Uterus (tissue), 3 donors: ENCODE measurements at regions not wholly inside any gene's neighbourhood (a gene's known extent, or its start where the extent isn't known, plus 50 kb on each side); places are given as distances from the start of the nearest gene placed in this dataset.

Experiments used
- DNase-seq, 2 donors: peaks; one replicate each; pipeline ENCODE4 v3.0.0-alpha.2; 2019 to 2020
- H3K27ac ChIP-seq, 2 donors: fragments of 200-600 bp; sonication (generic); 1 replicate in 1 of 2; 2 replicates in 1 of 2; pipeline ENCODE4 v1.5.1; 2016 to 2018
- H3K27me3 ChIP-seq, 2 donors: fragments of 200-600 bp; sonication (generic); one replicate each; pipeline ENCODE4 v1.5.1; 2018 to 2019; ENCODE audit warnings: control low read depth in 1 of 2
- H3K36me3 ChIP-seq, 2 donors: fragments of 200-600 bp; sonication (generic); one replicate each; pipeline ENCODE4 v1.5.1; 2019; ENCODE audit warnings: control low read depth in 1 of 2
- H3K4me1 ChIP-seq, 2 donors: fragments of 200-600 bp; sonication (generic); one replicate each; pipeline ENCODE4 v1.5.1; 2018 to 2019; ENCODE audit warnings: control low read depth in 1 of 2
- H3K4me3 ChIP-seq, 2 donors: fragments of 200-600 bp; sonication (generic); 1 replicate in 1 of 2; 2 replicates in 1 of 2; pipeline ENCODE4 v1.5.1; 2018 to 2019; ENCODE audit warnings: mild to moderate bottlenecking in 1 of 2
- H3K9me3 ChIP-seq, 2 donors: fragments of 200-600 bp; sonication (generic); one replicate each; pipeline ENCODE4 v1.5.1; 2019; ENCODE audit warnings: control low read depth in 1 of 2
- POLR2A ChIP-seq, 2 donors: fragments of 450-650 bp; IDR thresholded peaks; one replicate each; pipeline ENCODE4 v1.6.1; 2016; ENCODE audit warnings: antibody characterized with exemption in 2 of 2, mild to moderate bottlenecking in 1 of 2, moderate library complexity in 1 of 2
- intact Hi-C: fragments of 100-400 bp; cut with DNase I; formaldehyde crosslinking; loops from one replicate; pipeline ENCODE4 v1.15.1; 2023; ENCODE audit warnings: low total_unique reads
- TF ChIP-seq, protein P1 (sequence below), 4 experiments: fragments of 200-600 bp in 2 of 4; fragments of 450-650 bp in 2 of 4; sonication (generic) in 2 of 4; IDR thresholded peaks; one replicate each; pipeline ENCODE4 v1.5.1; 2016 to 2019; ENCODE audit warnings: antibody characterized with exemption in 4 of 4, mild to moderate bottlenecking in 2 of 4, moderate library complexity in 1 of 4
- donor health status: DM: yes; HTN: yes; CAD: no.

- Histone ChIP-seq H3K27me3 (no peaks in the 10 kb centered on the region), H3K4me3 (no peak overlapping the region), H3K27ac (no peak overlapping the region), H3K9me3 (no peaks in the 10 kb centered on the region), H3K36me3 (no peaks in the 10 kb centered on the region), H3K4me1 (no peaks in the 10 kb centered on the region)
- DNase-seq = no peak
- intact Hi-C loops = no loop called here
- TF ChIP-seq, protein P1, sequence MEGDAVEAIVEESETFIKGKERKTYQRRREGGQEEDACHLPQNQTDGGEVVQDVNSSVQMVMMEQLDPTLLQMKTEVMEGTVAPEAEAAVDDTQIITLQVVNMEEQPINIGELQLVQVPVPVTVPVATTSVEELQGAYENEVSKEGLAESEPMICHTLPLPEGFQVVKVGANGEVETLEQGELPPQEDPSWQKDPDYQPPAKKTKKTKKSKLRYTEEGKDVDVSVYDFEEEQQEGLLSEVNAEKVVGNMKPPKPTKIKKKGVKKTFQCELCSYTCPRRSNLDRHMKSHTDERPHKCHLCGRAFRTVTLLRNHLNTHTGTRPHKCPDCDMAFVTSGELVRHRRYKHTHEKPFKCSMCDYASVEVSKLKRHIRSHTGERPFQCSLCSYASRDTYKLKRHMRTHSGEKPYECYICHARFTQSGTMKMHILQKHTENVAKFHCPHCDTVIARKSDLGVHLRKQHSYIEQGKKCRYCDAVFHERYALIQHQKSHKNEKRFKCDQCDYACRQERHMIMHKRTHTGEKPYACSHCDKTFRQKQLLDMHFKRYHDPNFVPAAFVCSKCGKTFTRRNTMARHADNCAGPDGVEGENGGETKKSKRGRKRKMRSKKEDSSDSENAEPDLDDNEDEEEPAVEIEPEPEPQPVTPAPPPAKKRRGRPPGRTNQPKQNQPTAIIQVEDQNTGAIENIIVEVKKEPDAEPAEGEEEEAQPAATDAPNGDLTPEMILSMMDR (IDR thresholded peaks at IDR 0.05) = no peak
- TF ChIP-seq POLR2A (IDR thresholded peaks at IDR 0.05) = no peak
Observed at GRCh38 chr17:13256545-13256944, 238.7 kb upstream of the ELAC2 start.

GRCh38 chr17:13253733-13254410 is 236.0 kb upstream of the ELAC2 start:
- Histone ChIP-seq H3K27ac (no peak overlapping the region), H3K27me3 (no peaks in the 10 kb centered on the region), H3K36me3 (no peaks in the 10 kb centered on the region), H3K9me3 (no peaks in the 10 kb centered on the region), H3K4me1 (no peaks in the 10 kb centered on the region), H3K4me3 (no peak overlapping the region)
- TF ChIP-seq POLR2A (IDR thresholded peaks at IDR 0.05) = no peak
- TF ChIP-seq, protein P1 (IDR thresholded peaks at IDR 0.05) = no peak
- intact Hi-C loops = no loop called here
- DNase-seq = no peak

- intact Hi-C loops = no loop called here
Observed at GRCh38 chr17:13244513-13244912, 226.7 kb upstream of the ELAC2 start.

GRCh38 chr17:13243585-13243984 is 225.8 kb upstream of the ELAC2 start:
- no peak for DNase-seq
- intact Hi-C loops = no loop called here
- Histone ChIP-seq H3K27ac (no peak overlapping the region), H3K4me3 (no peak overlapping the region), H3K27me3 (no peaks in the 10 kb centered on the region), H3K4me1 (no peaks in the 10 kb centered on the region), H3K36me3 (no peaks in the 10 kb centered on the region), H3K9me3 (no peaks in the 10 kb centered on the region)
- TF ChIP-seq, protein P1 (IDR thresholded peaks at IDR 0.05) = no peak
- TF ChIP-seq POLR2A (IDR thresholded peaks at IDR 0.05) = no peak

More at GRCh38 chr17:13244513-13244912, 226.7 kb upstream of the ELAC2 start:
- no peak for DNase-seq
- H3K4me3 ChIP-seq = no peak overlapping the region
- no peak for TF ChIP-seq POLR2A (IDR thresholded peaks at IDR 0.05)
- TF ChIP-seq, protein P1 (IDR thresholded peaks at IDR 0.05) = no peak
- H3K9me3 ChIP-seq = no peaks in the 10 kb centered on the region
- H3K27ac ChIP-seq = no peak overlapping the region
- H3K27me3 ChIP-seq = no peaks in the 10 kb centered on the region
- H3K36me3 ChIP-seq = no peaks in the 10 kb centered on the region
- no peaks in the 10 kb centered on the region for H3K4me1 ChIP-seq

GRCh38 chr17:13240851-13241250 is 223.0 kb upstream of the ELAC2 start:
- no peak overlapping the region for H3K4me3 ChIP-seq
- H3K9me3 ChIP-seq = no peaks in the 10 kb centered on the region
- H3K27ac ChIP-seq = no peak overlapping the region
- H3K27me3 ChIP-seq = no peaks in the 10 kb centered on the region
- no peak for DNase-seq
- intact Hi-C loops = no loop called here
- H3K36me3 ChIP-seq = no peaks in the 10 kb centered on the region
- no peak for TF ChIP-seq POLR2A (IDR thresholded peaks at IDR 0.05)
- TF ChIP-seq, protein P1 (IDR thresholded peaks at IDR 0.05) = no peak
- no peaks in the 10 kb centered on the region for H3K4me1 ChIP-seq
